K562 (cell line): ENCODE measurements at regions not wholly inside any gene's neighbourhood (a gene's known extent, or its start where the extent isn't known, plus 50 kb on each side); places are given as distances from the start of the nearest gene placed in this dataset.
"Not testable (repeated sequence)": the region's sequence is repeated elsewhere in the genome, so short reads cannot be mapped to it uniquely, and the experiment has no call there.

Experiments
- ATAC-seq: fragments of 200-7000 bp; cut with Tn5 transposase; 3 replicates; pipeline ENCODE4 v1.9.1; 2020; ENCODE audit warnings: moderate library complexity
- BruUV-seq: library from RNA; stranded (reverse); fragments of 400-500 nt; replicated peaks from 2 replicates; lab custom pipeline; 2021; lab: Mats Ljungman, UMichigan
- CTCF ChIA-PET: fragments of 300-600 bp; formaldehyde crosslinking; extraction: SDS; loops from one replicate; lab custom pipeline; 2021; ENCODE audit warnings: low intra/inter-chr PET ratio; lab: Yijun Ruan, JAX
- POLR2A ChIA-PET: fragments of 300-600, 350-650 bp; sonication (Branson Sonifier 250); formaldehyde crosslinking; extraction: SDS; loops from one replicate; lab custom pipeline; 2021; ENCODE audit warnings: antibody characterized with exemption, inconsistent platforms; lab: Yijun Ruan, JAX
- DNase-seq, 4 experiments: peaks; one replicate each; pipeline versions ENCODE4 v3.0.0 to v3.0.0-alpha.2; 2011 to 2018; ENCODE audit warnings: low spot score in 3 of 4, mixed read lengths in 3 of 4; ENCODE audit errors: extremely low read depth in 1 of 4
- FAIRE-seq: peaks from 2 replicates; lab custom pipeline; 2011; peaks lifted over from hg19 to GRCh38; lab: Jason Lieb, UNC
- H2AFZ ChIP-seq: 2 replicates; pipeline ENCODE4 v1.6.0; 2011; ENCODE audit warnings: low read depth, low read length, control low read depth, inconsistent platforms
- H3K27ac ChIP-seq: fragments of 200-600 bp; 3 replicates; pipeline ENCODE4 v1.8.0; 2011; ENCODE audit warnings: low read depth, mild to moderate bottlenecking, control low read depth, inconsistent platforms, low read length, moderate library complexity, mixed read lengths; ENCODE audit errors: extremely low read depth
- H3K27me3 ChIP-seq, 2 experiments: fragments of 300-600 bp in 1 of 2; 2 replicates in 1 of 2; 3 replicates in 1 of 2; pipeline versions ENCODE4 v1.6.0 to v1.8.0; 2011; ENCODE audit warnings: inconsistent platforms in 2 of 2, low read length in 2 of 2, mild to moderate bottlenecking in 1 of 2, mixed read lengths in 1 of 2, moderate library complexity in 1 of 2; ENCODE audit not compliant: control insufficient read depth in 2 of 2, insufficient read depth in 2 of 2
- H3K36me3 ChIP-seq: fragments of 300-600 bp; 3 replicates; pipeline ENCODE4 v1.8.0; 2011; ENCODE audit warnings: mild to moderate bottlenecking, low read length, inconsistent platforms; ENCODE audit not compliant: control insufficient read depth, insufficient read depth
- H3K4me1 ChIP-seq, 2 experiments: fragments of 200-600 bp in 1 of 2; replicated peaks in 1 of 2; 2 replicates in 1 of 2; 3 replicates in 1 of 2; pipeline versions ENCODE4 v1.5.1 to v1.8.0; 2011; ENCODE audit warnings: inconsistent platforms in 2 of 2, low read length in 2 of 2, mild to moderate bottlenecking in 1 of 2, mixed read lengths in 1 of 2, moderate library complexity in 1 of 2; ENCODE audit not compliant: control insufficient read depth in 2 of 2, insufficient read depth in 2 of 2
- H3K4me2 ChIP-seq: 2 replicates; pipeline ENCODE4 v1.6.1; 2011; ENCODE audit warnings: low read length, control low read depth, inconsistent platforms, mixed read lengths; ENCODE audit not compliant: insufficient read depth
- H3K4me3 ChIP-seq: fragments of 200-600 bp; sonication (generic), shearing (Covaris generic); 2 replicates; pipeline ENCODE4 v1.5.1; 2016; ENCODE audit warnings: control low read depth, inconsistent platforms
- H3K79me2 ChIP-seq: fragments of 200-600 bp; 3 replicates; pipeline ENCODE4 v1.8.0; 2011; ENCODE audit warnings: low read length, inconsistent platforms; ENCODE audit not compliant: control insufficient read depth, insufficient read depth
- H3K9ac ChIP-seq, 2 experiments: 2 replicates each; pipeline versions ENCODE4 v1.6.0 to v1.6.1; 2011; ENCODE audit warnings: low read depth in 2 of 2, low read length in 2 of 2, control low read depth in 1 of 2, inconsistent platforms in 1 of 2, mild to moderate bottlenecking in 1 of 2, mixed read lengths in 1 of 2; ENCODE audit not compliant: insufficient read depth in 1 of 2
- H3K9me1 ChIP-seq: one replicate; pipeline ENCODE4 v1.6.0; 2011; ENCODE audit warnings: inconsistent platforms, mild to moderate bottlenecking, low read length, moderate library complexity; ENCODE audit not compliant: control insufficient read depth, insufficient read depth
- H3K9me3 ChIP-seq: replicated peaks from 2 replicates; pipeline ENCODE4 v1.5.1; 2011; ENCODE audit warnings: low read depth, low read length, inconsistent platforms; ENCODE audit not compliant: control insufficient read depth, insufficient read depth
- H4K20me1 ChIP-seq: replicated peaks from 2 replicates; pipeline ENCODE4 v1.6.1; 2011; ENCODE audit warnings: low read length, inconsistent platforms, mixed read lengths; ENCODE audit not compliant: control insufficient read depth, insufficient read depth
- HDGF ChIP-seq: fragments of 450-650 bp; IDR thresholded peaks from 2 replicates; pipeline ENCODE4 v1.6.1; 2016
- SMC3 ChIP-seq: conservative IDR thresholded peaks from 2 replicates; pipeline ENCODE4 v1.6.1; 2011; ENCODE audit warnings: low read depth, low read length, improper control_type of control experiment; ENCODE audit not compliant: insufficient read depth
- TARDBP ChIP-seq: fragments of 450-650 bp; IDR thresholded peaks from 2 replicates; pipeline ENCODE4 v1.6.1; 2016
- ZNF431 ChIP-seq: sonication (generic); formaldehyde crosslinking; IDR thresholded peaks from 2 replicates; pipeline ENCODE4 v1.8.0; 2022; ENCODE audit warnings: mild to moderate bottlenecking, missing genetic modification reagents
- WGBS: fragments of 100-300 bp; shearing (Covaris generic); methylation state at CpG from one replicate; pipeline ENCODE4 v1.1.6; 2016; ENCODE audit warnings: low coverage, mixed read lengths; ENCODE audit not compliant: insufficient coverage; ENCODE audit errors: missing lambda C conversion rate; 5-methylcytosine and 5-hydroxymethylcytosine counted together
- in situ Hi-C: fragments of 300-500 bp; cut with MboI; formaldehyde crosslinking; loops from 4 replicates; pipeline ENCODE4 v1.15.0; 2018; ENCODE audit warnings: inconsistent platforms, mixed read lengths
- intact Hi-C: fragments of 100-400 bp; cut with micrococcal nuclease; formaldehyde crosslinking; loops from 2 replicates; pipeline ENCODE4 v1.14.2; 2022
- TF ChIP-seq, protein P1 (sequence below): fragments of 250-450 bp; sonication (Bioruptor Pico); IDR thresholded peaks from 2 replicates; pipeline ENCODE4 v1.5.0; 2020; ENCODE audit warnings: mild to moderate bottlenecking
- TF ChIP-seq, protein P2 (sequence below): IDR thresholded peaks from 2 replicates; pipeline ENCODE4 v1.6.1; 2012; ENCODE audit warnings: low read depth, low read length, improper control_type of control experiment, borderline replicate concordance
- TF ChIP-seq, protein P3 (sequence below): fragments of 450-650 bp; formaldehyde crosslinking; IDR thresholded peaks from 2 replicates; pipeline ENCODE4 v1.4.0; 2022; ENCODE audit warnings: mild to moderate bottlenecking, moderate library complexity

DNA sequence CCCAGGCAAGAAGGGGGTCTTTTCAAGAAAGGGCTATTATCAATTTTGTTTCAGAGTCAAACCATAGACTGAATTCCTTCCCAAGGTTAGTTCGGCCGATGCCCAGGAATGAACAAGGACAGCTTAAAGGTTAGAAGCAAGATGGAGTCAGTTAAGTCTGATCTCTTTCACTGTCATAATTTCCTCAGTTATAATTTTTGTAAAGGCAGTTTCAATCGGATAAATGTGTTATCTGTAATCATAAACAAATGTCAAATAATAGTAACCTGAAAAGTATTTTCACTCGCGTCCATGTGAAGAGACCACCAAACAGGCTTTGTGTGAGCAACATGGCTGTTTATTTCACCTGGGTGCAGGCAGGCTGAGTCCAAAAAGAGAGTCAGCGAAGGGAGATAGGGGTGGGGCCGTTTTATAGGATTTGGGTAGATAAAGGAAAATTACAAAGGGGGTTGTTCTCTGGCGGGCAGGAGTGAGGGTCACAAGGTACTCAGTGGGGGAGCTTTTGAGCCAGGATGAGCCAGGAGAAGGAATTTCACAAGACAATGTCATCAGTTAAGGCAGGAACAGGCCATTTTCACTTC, 862.1 kb upstream of the NDST4 start:
- H3K9ac ChIP-seq, DNase-seq, H3K36me3 ChIP-seq, H2AFZ ChIP-seq, BruUV-seq, CTCF ChIA-PET, H3K4me1 ChIP-seq, H3K79me2 ChIP-seq, in situ Hi-C loops, H3K4me2 ChIP-seq, H3K27me3 ChIP-seq, H3K9me1 ChIP-seq, POLR2A ChIA-PET, H4K20me1 ChIP-seq, FAIRE-seq, H3K27ac ChIP-seq, intact Hi-C loops, ATAC-seq, H3K4me3 ChIP-seq, H3K9me3 ChIP-seq: not testable (repeated sequence)
- WGBS: 6% methylated on average over 6 of the region's 8 CpGs

DNA sequence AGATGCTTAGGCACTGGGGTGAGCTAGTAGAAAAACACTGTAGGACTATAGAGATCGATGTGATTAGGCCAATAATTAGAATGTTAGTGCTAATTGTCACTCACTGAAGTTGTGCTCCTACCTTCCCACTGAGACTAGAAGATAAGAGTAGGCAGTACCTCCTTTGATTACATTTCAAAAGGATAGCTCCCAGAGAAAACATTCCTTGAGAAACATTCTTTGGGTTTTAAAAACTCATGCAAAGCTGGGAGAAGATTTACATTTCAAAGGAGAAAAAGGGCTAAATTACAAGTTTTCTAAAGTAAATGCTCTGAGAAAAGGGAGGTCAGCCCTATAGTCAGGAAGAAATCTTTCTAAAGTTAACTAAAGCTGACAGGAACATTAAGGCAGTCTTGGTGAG, 860.3 kb upstream of the NDST4 start:
- DNase-seq (no peak), ATAC-seq (no peak), FAIRE-seq (no peak)
- Histone ChIP-seq H3K4me2 (no peak overlapping the region), H3K9me3 (no peaks in the 10 kb centered on the region), H3K9ac (no peak overlapping the region), H3K79me2 (no peaks in the 10 kb centered on the region), H4K20me1 (no peaks in the 10 kb centered on the region), H3K4me1 (no peaks in the 10 kb centered on the region), H3K27ac (no peak overlapping the region), H3K4me3 (no peak overlapping the region), H3K36me3 (no peaks in the 10 kb centered on the region), H2AFZ (no peak overlapping the region), H3K9me1 (no peaks in the 10 kb centered on the region), H3K27me3 (no peaks in the 10 kb centered on the region)
- intact Hi-C loops: no loop called here
- CTCF ChIA-PET: no interaction called here
- POLR2A ChIA-PET: no interaction called here
- BruUV-seq: no TSS peak
- in situ Hi-C loops: no loop called here
- 0% methylated on average over 1 of the region's 1 CpG for WGBS
- TF ChIP-seq, protein P1, sequence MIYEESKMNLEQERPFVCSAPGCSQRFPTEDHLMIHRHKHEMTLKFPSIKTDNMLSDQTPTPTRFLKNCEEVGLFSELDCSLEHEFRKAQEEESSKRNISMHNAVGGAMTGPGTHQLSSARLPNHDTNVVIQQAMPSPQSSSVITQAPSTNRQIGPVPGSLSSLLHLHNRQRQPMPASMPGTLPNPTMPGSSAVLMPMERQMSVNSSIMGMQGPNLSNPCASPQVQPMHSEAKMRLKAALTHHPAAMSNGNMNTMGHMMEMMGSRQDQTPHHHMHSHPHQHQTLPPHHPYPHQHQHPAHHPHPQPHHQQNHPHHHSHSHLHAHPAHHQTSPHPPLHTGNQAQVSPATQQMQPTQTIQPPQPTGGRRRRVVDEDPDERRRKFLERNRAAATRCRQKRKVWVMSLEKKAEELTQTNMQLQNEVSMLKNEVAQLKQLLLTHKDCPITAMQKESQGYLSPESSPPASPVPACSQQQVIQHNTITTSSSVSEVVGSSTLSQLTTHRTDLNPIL (CRISPR knock-in tag): no peak
- no peak for TF ChIP-seq SMC3
- no peak for TF ChIP-seq HDGF
- TF ChIP-seq ZNF431 (CRISPR knock-in tag): no peak
- TF ChIP-seq, protein P2, sequence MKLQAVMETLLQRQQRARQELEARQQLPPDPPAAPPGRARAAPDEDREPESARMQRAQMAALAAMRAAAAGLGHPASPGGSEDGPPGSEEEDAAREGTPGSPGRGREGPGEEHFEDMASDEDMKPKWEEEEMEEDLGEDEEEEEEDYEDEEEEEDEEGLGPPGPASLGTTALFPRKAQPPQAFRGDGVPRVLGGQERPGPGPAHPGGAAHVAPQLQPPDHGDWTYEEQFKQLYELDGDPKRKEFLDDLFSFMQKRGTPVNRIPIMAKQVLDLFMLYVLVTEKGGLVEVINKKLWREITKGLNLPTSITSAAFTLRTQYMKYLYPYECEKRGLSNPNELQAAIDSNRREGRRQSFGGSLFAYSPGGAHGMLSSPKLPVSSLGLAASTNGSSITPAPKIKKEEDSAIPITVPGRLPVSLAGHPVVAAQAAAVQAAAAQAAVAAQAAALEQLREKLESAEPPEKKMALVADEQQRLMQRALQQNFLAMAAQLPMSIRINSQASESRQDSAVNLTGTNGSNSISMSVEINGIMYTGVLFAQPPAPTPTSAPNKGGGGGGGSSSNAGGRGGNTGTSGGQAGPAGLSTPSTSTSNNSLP: no peak
- no peak for TF ChIP-seq TARDBP
- TF ChIP-seq, protein P3, sequence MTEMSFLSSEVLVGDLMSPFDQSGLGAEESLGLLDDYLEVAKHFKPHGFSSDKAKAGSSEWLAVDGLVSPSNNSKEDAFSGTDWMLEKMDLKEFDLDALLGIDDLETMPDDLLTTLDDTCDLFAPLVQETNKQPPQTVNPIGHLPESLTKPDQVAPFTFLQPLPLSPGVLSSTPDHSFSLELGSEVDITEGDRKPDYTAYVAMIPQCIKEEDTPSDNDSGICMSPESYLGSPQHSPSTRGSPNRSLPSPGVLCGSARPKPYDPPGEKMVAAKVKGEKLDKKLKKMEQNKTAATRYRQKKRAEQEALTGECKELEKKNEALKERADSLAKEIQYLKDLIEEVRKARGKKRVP: no peak
